Heart left ventricle (tissue), 16 donors: ENCODE measurements at regions not wholly inside any gene's neighbourhood (a gene's known extent, or its start where the extent isn't known, plus 50 kb on each side); places are given as distances from the start of the nearest gene placed in this dataset.

Experiments used
- ATAC-seq, 4 donors: fragments of 200-7000 bp; cut with Tn5 transposase; one replicate each; pipeline ENCODE4 v1.9.1; 2020 to 2022; ENCODE audit warnings: moderate library complexity in 4 of 4, mild to moderate bottlenecking in 3 of 4, moderate number of reproducible peaks in 1 of 4
- DNase-seq, 5 donors: peaks; one replicate each; pipeline ENCODE4 v3.0.0-alpha.2; 2020
- H3K27ac ChIP-seq, 12 donors: fragments of 200-600 bp; sonication (generic) in 4 of 12; one replicate each; pipeline versions ENCODE4 v1.5.0 to v1.8.0; 2016 to 2022; ENCODE audit warnings: mild to moderate bottlenecking in 2 of 12
- H3K27me3 ChIP-seq, 9 donors: fragments of 200-600 bp; sonication (generic) in 2 of 9; one replicate each; pipeline versions ENCODE4 v1.5.1 to v1.8.0; 2016 to 2022; ENCODE audit warnings: mild to moderate bottlenecking in 3 of 9
- H3K36me3 ChIP-seq, 9 donors: fragments of 200-600 bp; sonication (generic) in 2 of 9; one replicate each; pipeline versions ENCODE4 v1.5.0 to v1.8.0; 2018 to 2022; ENCODE audit warnings: mild to moderate bottlenecking in 2 of 9
- H3K4me1 ChIP-seq, 12 donors: fragments of 200-600 bp; sonication (generic) in 4 of 12; one replicate each; pipeline versions ENCODE4 v1.5.0 to v1.8.0; 2016 to 2022; ENCODE audit warnings: mild to moderate bottlenecking in 3 of 12
- H3K4me3 ChIP-seq, 12 donors: fragments of 200-600 bp; sonication (generic) in 4 of 12; one replicate each; pipeline versions ENCODE4 v1.5.0 to v1.8.0; 2017 to 2022; ENCODE audit warnings: mild to moderate bottlenecking in 9 of 12, moderate library complexity in 4 of 12
- H3K9me3 ChIP-seq, 12 donors: fragments of 200-600 bp; sonication (generic) in 4 of 12; one replicate each; pipeline versions ENCODE4 v1.5.0 to v1.8.0; 2016 to 2022; ENCODE audit warnings: mild to moderate bottlenecking in 1 of 12
- POLR2A ChIP-seq, 2 donors: fragments of 450-650 bp; IDR thresholded peaks; one replicate each; pipeline ENCODE4 v1.6.1; 2017; ENCODE audit warnings: antibody characterized with exemption in 2 of 2, mild to moderate bottlenecking in 2 of 2, moderate library complexity in 2 of 2
- WGBS, 4 donors: extraction: QIAGEN DNeasy Blood & Tissue Kit in 2 of 4; methylation state at CpG; one replicate each; pipeline versions ENCODE4 v1.1.5 to v1.1.7; 2013 to 2018; 5-methylcytosine and 5-hydroxymethylcytosine counted together
- intact Hi-C, 10 donors: fragments of 100-400 bp; cut with DNase I; formaldehyde crosslinking; loops; one replicate each; pipeline versions ENCODE4 v1.11.1 to v1.14.2; 2022
- TF ChIP-seq, protein P1 (sequence below), 12 donors: fragments of 200-600 bp; sonication (generic) in 4 of 12; IDR thresholded peaks; one replicate each; pipeline versions ENCODE4 v1.5.0 to v1.8.0; 2018 to 2022; ENCODE audit warnings: antibody characterized with exemption in 12 of 12, mild to moderate bottlenecking in 5 of 12
- donor health status: ischemic (EF 13 %, LVEDD 7.1; RV severe dilation, severe dysfunction).
- donor health status: healthy with polysubstance abuse.
- donor health status: DM: no; HTN: yes; CAD: no.
- donor health status: DM: no; HTN: no; CAD: no.
- donor health status: ischemic (EF 25% LVEDD 6.9; RV normal size, moderate dysfunction).
- donor health status: ischemic (EF 25% LVEDD 5.7; RV mildly dilated, moderate dysfunction).
- donor health status: healthy.
- donor health status: DM: yes; HTN: yes; CAD: no.
- donor health status: ischemic (EF 35%, LVEDD 5.7; RV mildly dilated, moderate dysfunction).
- donor health status: nonischemic (EF 11% LVEDD 7.7; RV severe dilation, severe dysfunction).
- donor health status: DM: yes; HTN: yes; CAD: no.
- donor health status: PGD.
- donor health status: ischemic (EF 29% LVEDD 5.4; RV normal size, mild dysfunction).
- donor health status: nonischemic (EF 23%, LVEDD 6.1; RV moderate dilation, normal function).

DNA sequence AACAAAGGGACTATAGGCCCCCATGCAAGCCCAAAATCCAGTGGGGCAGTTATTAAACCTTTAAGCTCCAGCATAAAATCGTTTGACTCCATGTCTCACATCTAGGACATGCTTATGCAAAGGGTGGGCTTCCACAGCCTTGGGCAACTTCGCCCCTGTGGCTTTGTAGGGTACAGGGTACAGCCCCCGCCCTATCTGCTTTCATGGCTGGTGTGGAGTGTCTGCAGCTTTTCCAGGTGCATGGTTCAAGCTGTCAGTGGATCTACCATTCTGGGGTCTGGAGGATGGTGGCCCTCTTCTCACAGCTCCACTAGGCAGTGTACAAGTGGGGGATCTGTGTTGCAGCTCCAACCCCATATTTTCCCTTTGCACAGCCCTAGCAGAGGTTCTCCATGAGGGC lies 559.8 kb upstream of the TECRL start:
- Histone ChIP-seq H3K4me3 (no peak overlapping the region), H3K4me1 (no peaks in the 10 kb centered on the region), H3K27ac (no peak overlapping the region), H3K9me3 (peaks cover 0 to 9% (median 0%) of the 10 kb centered on the region in 12 donors), H3K36me3 (no peaks in the 10 kb centered on the region), H3K27me3 (no peaks in the 10 kb centered on the region)
- WGBS, 4 donors = 63 to 74% (median 65%) methylated on average over 3 of the region's 3 CpGs
- intact Hi-C loops = no loop called here
- no peak for ATAC-seq
- TF ChIP-seq, protein P1, sequence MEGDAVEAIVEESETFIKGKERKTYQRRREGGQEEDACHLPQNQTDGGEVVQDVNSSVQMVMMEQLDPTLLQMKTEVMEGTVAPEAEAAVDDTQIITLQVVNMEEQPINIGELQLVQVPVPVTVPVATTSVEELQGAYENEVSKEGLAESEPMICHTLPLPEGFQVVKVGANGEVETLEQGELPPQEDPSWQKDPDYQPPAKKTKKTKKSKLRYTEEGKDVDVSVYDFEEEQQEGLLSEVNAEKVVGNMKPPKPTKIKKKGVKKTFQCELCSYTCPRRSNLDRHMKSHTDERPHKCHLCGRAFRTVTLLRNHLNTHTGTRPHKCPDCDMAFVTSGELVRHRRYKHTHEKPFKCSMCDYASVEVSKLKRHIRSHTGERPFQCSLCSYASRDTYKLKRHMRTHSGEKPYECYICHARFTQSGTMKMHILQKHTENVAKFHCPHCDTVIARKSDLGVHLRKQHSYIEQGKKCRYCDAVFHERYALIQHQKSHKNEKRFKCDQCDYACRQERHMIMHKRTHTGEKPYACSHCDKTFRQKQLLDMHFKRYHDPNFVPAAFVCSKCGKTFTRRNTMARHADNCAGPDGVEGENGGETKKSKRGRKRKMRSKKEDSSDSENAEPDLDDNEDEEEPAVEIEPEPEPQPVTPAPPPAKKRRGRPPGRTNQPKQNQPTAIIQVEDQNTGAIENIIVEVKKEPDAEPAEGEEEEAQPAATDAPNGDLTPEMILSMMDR (IDR thresholded peaks at IDR 0.05) = no peak
- TF ChIP-seq POLR2A (IDR thresholded peaks at IDR 0.05) = no peak
- DNase-seq = peak in 1 of 5 donors; percentile 28

DNA sequence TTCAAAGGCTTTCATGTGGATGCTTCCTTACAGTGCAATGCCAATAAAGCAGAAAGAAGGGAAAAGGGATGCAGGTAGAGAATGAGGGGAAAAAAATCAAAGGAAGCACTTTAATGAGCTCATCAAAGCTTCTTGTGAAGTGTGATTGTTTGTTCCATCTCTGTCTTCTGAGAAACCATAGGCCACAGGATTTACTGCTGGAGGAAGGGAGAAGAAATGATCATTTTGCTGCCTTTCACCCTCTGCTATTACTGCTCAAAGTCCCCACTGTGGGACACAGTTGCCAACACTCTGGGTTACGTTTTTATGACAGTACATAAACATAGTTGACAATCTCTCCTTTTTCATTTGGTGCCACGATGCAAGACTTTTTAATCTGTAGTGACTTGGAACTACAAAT lies 558.0 kb upstream of the TECRL start:
- intact Hi-C loops = no loop called here
- ATAC-seq = no peak
- Histone ChIP-seq H3K27me3 (no peaks in the 10 kb centered on the region), H3K36me3 (no peaks in the 10 kb centered on the region), H3K4me1 (no peaks in the 10 kb centered on the region), H3K4me3 (no peak overlapping the region), H3K9me3 (peaks cover 0 to 9% (median 0%) of the 10 kb centered on the region in 12 donors), H3K27ac (no peak overlapping the region)
- 48 to 74% (median 60%) methylated on average over 2 of the region's 2 CpGs for WGBS, 4 donors
- no peak for TF ChIP-seq POLR2A (IDR thresholded peaks at IDR 0.05)
- TF ChIP-seq, protein P1 (IDR thresholded peaks at IDR 0.05) = no peak
- DNase-seq = no peak

DNA sequence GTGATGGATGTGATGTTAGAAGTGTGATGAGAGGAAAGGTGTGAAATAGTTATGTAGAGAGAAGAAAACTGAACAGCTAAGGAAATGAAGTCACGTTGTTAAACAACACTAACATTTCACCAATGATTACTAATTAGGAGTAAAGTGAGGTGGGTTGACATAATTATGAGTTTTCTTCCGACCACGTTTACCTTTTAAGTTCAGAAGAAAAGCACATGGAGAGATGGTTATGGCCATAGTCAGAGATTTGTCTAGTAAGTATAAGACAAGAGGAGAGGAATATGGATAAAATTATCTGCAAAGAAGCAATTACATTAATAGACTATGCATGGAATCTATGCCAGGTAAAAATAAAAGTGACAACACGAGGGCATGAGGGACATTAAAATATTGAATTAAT lies 551.3 kb upstream of the TECRL start:
- Histone ChIP-seq H3K27me3 (no peaks in the 10 kb centered on the region), H3K4me1 (no peaks in the 10 kb centered on the region), H3K27ac (no peak overlapping the region), H3K36me3 (no peaks in the 10 kb centered on the region), H3K4me3 (no peak overlapping the region), H3K9me3 (peaks cover 0 to 15% (median 0%) of the 10 kb centered on the region in 12 donors)
- ATAC-seq = no peak
- WGBS, 4 donors = 61 to 71% (median 70%) methylated on average over 4 of the region's 4 CpGs
- TF ChIP-seq, protein P1 (IDR thresholded peaks at IDR 0.05) = no peak
- no peak for TF ChIP-seq POLR2A (IDR thresholded peaks at IDR 0.05)
- DNase-seq = no peak
- intact Hi-C loops = no loop called here

DNA sequence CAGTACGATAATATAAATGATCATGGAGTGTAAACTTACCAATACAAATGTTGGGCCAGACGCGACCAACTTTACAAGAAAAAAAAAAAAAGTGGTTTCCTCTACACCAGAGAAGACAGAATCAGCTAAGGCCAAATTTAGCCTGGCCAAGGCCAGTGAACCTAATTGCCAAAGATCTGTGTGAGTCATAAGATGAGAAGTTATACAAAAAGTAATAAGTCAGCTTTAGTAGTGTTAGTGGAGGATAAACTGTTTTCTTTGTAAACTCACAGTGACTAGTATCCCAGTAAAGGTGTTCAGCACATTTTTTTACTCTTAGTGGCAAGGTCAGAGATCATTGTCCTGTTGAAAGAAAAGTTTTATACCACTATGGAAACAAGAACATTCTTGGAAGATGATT lies 531.4 kb upstream of the TECRL start:
- intact Hi-C loops = no loop called here
- no peaks in the 10 kb centered on the region for H3K27me3 ChIP-seq
- no peaks in the 10 kb centered on the region for H3K4me1 ChIP-seq
- no peak for TF ChIP-seq POLR2A (IDR thresholded peaks at IDR 0.05)
- TF ChIP-seq, protein P1 (IDR thresholded peaks at IDR 0.05) = no peak
- H3K27ac ChIP-seq = no peak overlapping the region
- no peak overlapping the region for H3K4me3 ChIP-seq
- DNase-seq = no peak
- H3K36me3 ChIP-seq = no peaks in the 10 kb centered on the region
- WGBS, 4 donors = 72 to 89% (median 78%) methylated on average over 3 of the region's 3 CpGs
- H3K9me3 ChIP-seq = peaks cover 0 to 9% (median 0%) of the 10 kb centered on the region in 12 donors
- ATAC-seq = no peak
